Panc1 (cell line): ENCODE measurements at regions not wholly inside any gene's neighbourhood (a gene's known extent, or its start where the extent isn't known, plus 50 kb on each side); places are given as distances from the start of the nearest gene placed in this dataset.

Experiments
- ATAC-seq: fragments of 200-7000 bp; cut with Tn5 transposase; 2 replicates; pipeline ENCODE4 v1.9.1; 2020; ENCODE audit warnings: mild to moderate bottlenecking, moderate library complexity
- BruUV-seq: library from RNA; stranded (reverse); fragments of 400-500 nt; replicated peaks from 2 replicates; lab custom pipeline; 2021; lab: Mats Ljungman, UMichigan
- CTCF ChIA-PET: fragments of 300-600 bp; sonication (Branson Sonifier 250); formaldehyde crosslinking; loops from one replicate; lab custom pipeline; 2022; ENCODE audit warnings: antibody characterized with exemption; lab: Charles Lee
- POLR2A ChIA-PET: fragments of 300-600 bp; sonication (Branson Sonifier 250); formaldehyde crosslinking; loops from one replicate; lab custom pipeline; 2022; ENCODE audit warnings: antibody characterized with exemption; lab: Charles Lee
- DNase-seq: peaks from one replicate; pipeline ENCODE4 v3.0.0-alpha.2; 2010; ENCODE audit warnings: low read depth, low spot score
- H3K27ac ChIP-seq: 2 replicates; pipeline ENCODE4 v1.5.1; 2011; ENCODE audit warnings: mild to moderate bottlenecking, low read length, inconsistent platforms
- H3K27me3 ChIP-seq: fragments of 200-500 bp; sonication (Bioruptor generic); 2 replicates; pipeline ENCODE4 v1.6.0; 2014; ENCODE audit warnings: low read length, inconsistent platforms; ENCODE audit not compliant: control insufficient read depth, insufficient read depth
- H3K36me3 ChIP-seq: fragments of 200-500 bp; sonication (Bioruptor generic); 2 replicates; pipeline ENCODE4 v1.5.1; 2014; ENCODE audit warnings: inconsistent platforms, mild to moderate bottlenecking, low read length, moderate library complexity; ENCODE audit not compliant: control insufficient read depth, insufficient read depth
- H3K4me1 ChIP-seq: 2 replicates; pipeline ENCODE4 v1.5.1; 2011; ENCODE audit warnings: inconsistent platforms, mild to moderate bottlenecking, low read length, moderate library complexity; ENCODE audit not compliant: control insufficient read depth, insufficient read depth
- H3K4me3 ChIP-seq, 2 experiments: 2 replicates each; pipeline ENCODE4 v1.5.1; 2011 to 2012; ENCODE audit warnings: low read depth in 2 of 2, low read length in 2 of 2, mild to moderate bottlenecking in 2 of 2, inconsistent platforms in 1 of 2, moderate library complexity in 1 of 2
- H3K9me3 ChIP-seq: fragments of 200-500 bp; sonication (Bioruptor generic); 2 replicates; pipeline ENCODE4 v1.5.1; 2014; ENCODE audit warnings: low read depth, mild to moderate bottlenecking, inconsistent platforms, low read length, moderate library complexity; ENCODE audit not compliant: control insufficient read depth, insufficient read depth
- POLR2AphosphoS5 ChIP-seq: IDR thresholded peaks from 2 replicates; pipeline ENCODE4 v1.6.1; 2012; ENCODE audit warnings: mild to moderate bottlenecking, low read depth, low read length, moderate library complexity
- SIN3A ChIP-seq: IDR thresholded peaks from 2 replicates; pipeline ENCODE4 v1.6.1; 2012; ENCODE audit warnings: low read depth, mild to moderate bottlenecking, low read length, moderate library complexity, borderline replicate concordance; ENCODE audit not compliant: insufficient read depth
- TCF7L2 ChIP-seq: IDR thresholded peaks from 2 replicates; pipeline ENCODE4 v1.6.1; 2011; ENCODE audit warnings: mild to moderate bottlenecking, low read depth, low read length, inconsistent platforms
- in situ Hi-C: cut with HindIII; loops from 2 replicates; pipeline ENCODE4 v1.10.0; 2016; ENCODE audit warnings: low sequenced_read_pairs, low pct_unique_long_range_greater_than_20kb
- intact Hi-C: fragments of 100-400 bp; cut with micrococcal nuclease; formaldehyde crosslinking; loops from one replicate; pipeline ENCODE4 v1.10.0; 2022; ENCODE audit not compliant: unreplicated experiment
- TF ChIP-seq, protein P1 (sequence below): fragments of 450-650 bp; IDR thresholded peaks from 2 replicates; pipeline ENCODE4 v1.5.1; 2017; ENCODE audit warnings: mild to moderate bottlenecking
- TF ChIP-seq, protein P2 (sequence below), 2 experiments: IDR thresholded peaks; 2 replicates each; pipeline ENCODE4 v1.6.1; 2011 to 2012; ENCODE audit warnings: low read depth in 2 of 2, control low read depth in 1 of 2, low read length in 1 of 2, mild to moderate bottlenecking in 1 of 2, moderate library complexity in 1 of 2; ENCODE audit not compliant: insufficient read depth in 1 of 2

DNA sequence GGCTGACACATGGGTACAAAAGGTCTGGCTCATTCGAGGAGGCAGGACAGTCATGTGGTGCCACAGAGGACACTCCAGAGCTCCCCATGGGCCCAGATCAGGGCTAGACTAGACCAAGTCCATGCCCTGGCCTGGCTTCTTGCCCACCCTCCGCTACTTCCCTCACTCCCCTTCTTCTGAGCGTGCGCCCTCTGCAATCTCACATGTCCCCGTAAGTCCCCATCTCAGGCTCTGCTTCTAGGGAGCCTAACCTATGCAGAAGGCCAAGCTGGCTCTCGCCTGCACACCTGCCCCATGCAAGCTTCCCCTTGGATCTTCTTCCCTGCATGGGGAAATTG, 553.6 kb downstream of the PTPRU start:
- POLR2A ChIA-PET, result no interaction called here
- CTCF ChIA-PET, result no interaction called here
- in situ Hi-C loops (no loop called here), intact Hi-C loops (loop anchor here (5.0 kb wide), 2 partner anchors 57 to 917 kb away; no protein-coding TSS in a partner anchor)
- TF ChIP-seq, protein P1, sequence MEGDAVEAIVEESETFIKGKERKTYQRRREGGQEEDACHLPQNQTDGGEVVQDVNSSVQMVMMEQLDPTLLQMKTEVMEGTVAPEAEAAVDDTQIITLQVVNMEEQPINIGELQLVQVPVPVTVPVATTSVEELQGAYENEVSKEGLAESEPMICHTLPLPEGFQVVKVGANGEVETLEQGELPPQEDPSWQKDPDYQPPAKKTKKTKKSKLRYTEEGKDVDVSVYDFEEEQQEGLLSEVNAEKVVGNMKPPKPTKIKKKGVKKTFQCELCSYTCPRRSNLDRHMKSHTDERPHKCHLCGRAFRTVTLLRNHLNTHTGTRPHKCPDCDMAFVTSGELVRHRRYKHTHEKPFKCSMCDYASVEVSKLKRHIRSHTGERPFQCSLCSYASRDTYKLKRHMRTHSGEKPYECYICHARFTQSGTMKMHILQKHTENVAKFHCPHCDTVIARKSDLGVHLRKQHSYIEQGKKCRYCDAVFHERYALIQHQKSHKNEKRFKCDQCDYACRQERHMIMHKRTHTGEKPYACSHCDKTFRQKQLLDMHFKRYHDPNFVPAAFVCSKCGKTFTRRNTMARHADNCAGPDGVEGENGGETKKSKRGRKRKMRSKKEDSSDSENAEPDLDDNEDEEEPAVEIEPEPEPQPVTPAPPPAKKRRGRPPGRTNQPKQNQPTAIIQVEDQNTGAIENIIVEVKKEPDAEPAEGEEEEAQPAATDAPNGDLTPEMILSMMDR, result no peak
- no peak for TF ChIP-seq TCF7L2
- TF ChIP-seq, protein P2, sequence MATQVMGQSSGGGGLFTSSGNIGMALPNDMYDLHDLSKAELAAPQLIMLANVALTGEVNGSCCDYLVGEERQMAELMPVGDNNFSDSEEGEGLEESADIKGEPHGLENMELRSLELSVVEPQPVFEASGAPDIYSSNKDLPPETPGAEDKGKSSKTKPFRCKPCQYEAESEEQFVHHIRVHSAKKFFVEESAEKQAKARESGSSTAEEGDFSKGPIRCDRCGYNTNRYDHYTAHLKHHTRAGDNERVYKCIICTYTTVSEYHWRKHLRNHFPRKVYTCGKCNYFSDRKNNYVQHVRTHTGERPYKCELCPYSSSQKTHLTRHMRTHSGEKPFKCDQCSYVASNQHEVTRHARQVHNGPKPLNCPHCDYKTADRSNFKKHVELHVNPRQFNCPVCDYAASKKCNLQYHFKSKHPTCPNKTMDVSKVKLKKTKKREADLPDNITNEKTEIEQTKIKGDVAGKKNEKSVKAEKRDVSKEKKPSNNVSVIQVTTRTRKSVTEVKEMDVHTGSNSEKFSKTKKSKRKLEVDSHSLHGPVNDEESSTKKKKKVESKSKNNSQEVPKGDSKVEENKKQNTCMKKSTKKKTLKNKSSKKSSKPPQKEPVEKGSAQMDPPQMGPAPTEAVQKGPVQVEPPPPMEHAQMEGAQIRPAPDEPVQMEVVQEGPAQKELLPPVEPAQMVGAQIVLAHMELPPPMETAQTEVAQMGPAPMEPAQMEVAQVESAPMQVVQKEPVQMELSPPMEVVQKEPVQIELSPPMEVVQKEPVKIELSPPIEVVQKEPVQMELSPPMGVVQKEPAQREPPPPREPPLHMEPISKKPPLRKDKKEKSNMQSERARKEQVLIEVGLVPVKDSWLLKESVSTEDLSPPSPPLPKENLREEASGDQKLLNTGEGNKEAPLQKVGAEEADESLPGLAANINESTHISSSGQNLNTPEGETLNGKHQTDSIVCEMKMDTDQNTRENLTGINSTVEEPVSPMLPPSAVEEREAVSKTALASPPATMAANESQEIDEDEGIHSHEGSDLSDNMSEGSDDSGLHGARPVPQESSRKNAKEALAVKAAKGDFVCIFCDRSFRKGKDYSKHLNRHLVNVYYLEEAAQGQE (IDR thresholded peaks at IDR 0.05; ENCODE audit: insufficient read depth in 1 of 2, low read depth in 2 of 2, low read length in 1 of 2), result no peak
- no peak for TF ChIP-seq SIN3A
- TF ChIP-seq POLR2AphosphoS5, result no peak
- Histone ChIP-seq H3K36me3 (no peaks in the 10 kb centered on the region), H3K27ac (no peak overlapping the region), H3K9me3 (no peaks in the 10 kb centered on the region), H3K4me1 (no peaks in the 10 kb centered on the region), H3K4me3 (no peak overlapping the region), H3K27me3 (no peaks in the 10 kb centered on the region)
- no TSS peak for BruUV-seq
- DNase-seq, result no peak
- ATAC-seq, result no peak

DNA sequence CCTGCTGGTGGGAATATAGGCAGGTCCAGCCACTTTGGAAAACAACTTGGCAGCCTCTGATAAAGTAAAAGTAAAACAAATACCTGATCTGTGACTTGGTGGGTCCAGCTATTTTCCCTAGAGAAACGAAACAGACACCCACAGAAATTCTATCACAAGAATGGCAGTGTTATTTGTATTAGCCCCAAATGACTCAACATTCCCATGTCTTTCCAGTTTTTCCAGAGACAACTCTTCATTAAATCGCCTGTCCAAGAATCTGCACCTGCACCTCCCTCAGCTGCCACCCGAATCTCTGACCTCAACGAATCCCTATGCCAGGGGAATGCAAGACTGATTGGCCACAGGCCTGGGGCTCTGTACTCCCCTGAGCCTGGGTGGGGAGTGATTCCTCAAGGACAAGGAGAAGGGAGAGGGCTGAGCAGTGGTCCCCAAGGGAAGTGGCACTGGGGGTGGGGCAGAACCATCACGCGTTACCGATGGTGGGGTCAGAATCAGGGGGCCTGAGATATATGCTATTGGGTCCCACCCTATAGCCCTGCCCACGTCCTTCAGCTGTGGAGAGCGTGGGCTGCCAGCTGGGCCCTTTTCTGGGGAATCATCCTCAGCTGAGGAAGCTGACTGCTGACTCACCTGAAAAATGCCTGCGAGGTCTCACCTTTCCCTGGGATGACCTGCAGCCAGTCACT, 553.0 kb downstream of the PTPRU start:
- no peak overlapping the region for H3K4me3 ChIP-seq
- no peaks in the 10 kb centered on the region for H3K9me3 ChIP-seq
- CTCF ChIA-PET, result no interaction called here
- POLR2A ChIA-PET, result no interaction called here
- H3K27ac ChIP-seq, result no peak overlapping the region
- in situ Hi-C loops, result no loop called here
- intact Hi-C loops, result no loop called here
- H3K4me1 ChIP-seq, result no peaks in the 10 kb centered on the region
- no peaks in the 10 kb centered on the region for H3K27me3 ChIP-seq
- TF ChIP-seq SIN3A, result no peak
- TF ChIP-seq, protein P2 (IDR thresholded peaks at IDR 0.05; ENCODE audit: insufficient read depth in 1 of 2, low read depth in 2 of 2, low read length in 1 of 2), result no peak
- TF ChIP-seq POLR2AphosphoS5, result no peak
- no peak for TF ChIP-seq TCF7L2
- TF ChIP-seq, protein P1, result no peak
- H3K36me3 ChIP-seq, result no peaks in the 10 kb centered on the region
- DNase-seq, result no peak
- no TSS peak for BruUV-seq
- ATAC-seq, result no peak
